Cardiac muscle cell (in vitro differentiated cells and primary cell): ENCODE measurements at regions not wholly inside any gene's neighbourhood (a gene's known extent, or its start where the extent isn't known, plus 50 kb on each side); places are given as distances from the start of the nearest gene placed in this dataset.
"Not testable (repeated sequence)": the region's sequence is repeated elsewhere in the genome, so short reads cannot be mapped to it uniquely, and the experiment has no call there.

ENCODE experiments used
- DNase-seq, 2 donors: peaks; one replicate each; pipeline versions ENCODE4 v3.0.0 to v3.0.0-alpha.2; 2010 to 2017; ENCODE audit warnings: low read depth in 1 of 2, low spot score in 1 of 2
- H3K27ac ChIP-seq: fragments of 200-600 bp; sonication (generic); 2 replicates; pipeline ENCODE4 v1.5.1; 2016
- H3K27me3 ChIP-seq: fragments of 200-600 bp; sonication (generic); 2 replicates; pipeline ENCODE4 v1.6.0; 2016; ENCODE audit warnings: control low read depth
- H3K36me3 ChIP-seq: fragments of 200-600 bp; sonication (generic); 2 replicates; pipeline ENCODE4 v1.5.1; 2016; ENCODE audit warnings: control low read depth
- H3K4me1 ChIP-seq: fragments of 200-600 bp; sonication (generic); 2 replicates; pipeline ENCODE4 v1.8.1; 2017; ENCODE audit warnings: low read depth, mild to moderate bottlenecking, mixed run types
- H3K4me3 ChIP-seq: fragments of 200-600 bp; sonication (generic); 2 replicates; pipeline ENCODE4 v1.5.1; 2016; ENCODE audit warnings: mild to moderate bottlenecking
- H3K9me3 ChIP-seq: fragments of 200-600 bp; sonication (generic); 2 replicates; pipeline ENCODE4 v1.5.1; 2017; ENCODE audit warnings: low read depth, mild to moderate bottlenecking, control low read depth
- TF ChIP-seq, protein P1 (sequence below): IDR thresholded peaks from 2 replicates; pipeline ENCODE4 v1.5.1; 2012; ENCODE audit warnings: low read depth, mild to moderate bottlenecking, low read length

DNA sequence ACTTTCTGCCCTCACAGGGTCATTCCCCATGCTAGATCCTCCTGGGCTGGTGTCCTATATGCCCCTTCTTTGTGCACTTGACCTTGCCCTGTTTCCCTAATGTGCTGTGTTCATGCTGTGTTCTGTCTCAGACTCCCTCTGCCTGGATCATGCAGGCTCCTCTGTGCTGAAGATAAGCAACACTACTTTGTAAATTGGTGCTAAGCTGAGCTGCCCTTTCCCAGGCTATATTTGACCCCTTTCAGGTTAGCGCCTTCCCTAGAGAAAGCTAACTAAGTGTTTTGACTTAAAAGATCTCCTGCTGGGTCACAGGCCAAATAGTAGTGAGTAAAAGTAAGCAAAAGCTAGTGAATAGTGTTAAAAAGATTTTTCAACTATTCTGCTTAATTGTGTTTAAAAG, 257.2 kb upstream of the RGPD4 start:
- TF ChIP-seq, protein P1, sequence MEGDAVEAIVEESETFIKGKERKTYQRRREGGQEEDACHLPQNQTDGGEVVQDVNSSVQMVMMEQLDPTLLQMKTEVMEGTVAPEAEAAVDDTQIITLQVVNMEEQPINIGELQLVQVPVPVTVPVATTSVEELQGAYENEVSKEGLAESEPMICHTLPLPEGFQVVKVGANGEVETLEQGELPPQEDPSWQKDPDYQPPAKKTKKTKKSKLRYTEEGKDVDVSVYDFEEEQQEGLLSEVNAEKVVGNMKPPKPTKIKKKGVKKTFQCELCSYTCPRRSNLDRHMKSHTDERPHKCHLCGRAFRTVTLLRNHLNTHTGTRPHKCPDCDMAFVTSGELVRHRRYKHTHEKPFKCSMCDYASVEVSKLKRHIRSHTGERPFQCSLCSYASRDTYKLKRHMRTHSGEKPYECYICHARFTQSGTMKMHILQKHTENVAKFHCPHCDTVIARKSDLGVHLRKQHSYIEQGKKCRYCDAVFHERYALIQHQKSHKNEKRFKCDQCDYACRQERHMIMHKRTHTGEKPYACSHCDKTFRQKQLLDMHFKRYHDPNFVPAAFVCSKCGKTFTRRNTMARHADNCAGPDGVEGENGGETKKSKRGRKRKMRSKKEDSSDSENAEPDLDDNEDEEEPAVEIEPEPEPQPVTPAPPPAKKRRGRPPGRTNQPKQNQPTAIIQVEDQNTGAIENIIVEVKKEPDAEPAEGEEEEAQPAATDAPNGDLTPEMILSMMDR = no peak
- H3K4me3 ChIP-seq = no peak overlapping the region
- no peaks in the 10 kb centered on the region for H3K36me3 ChIP-seq
- no peaks in the 10 kb centered on the region for H3K27me3 ChIP-seq
- H3K4me1 ChIP-seq = peaks cover 38% of the 10 kb centered on the region
- peak overlapping the region; percentile 95 for H3K27ac ChIP-seq
- no peaks in the 10 kb centered on the region for H3K9me3 ChIP-seq
- peak in 1 of 2 donors; percentile 66 for DNase-seq

- no peak overlapping the region for H3K4me3 ChIP-seq
- no peak overlapping the region for H3K27ac ChIP-seq
- TF ChIP-seq, protein P1 = no peak
- DNase-seq = no peak
- H3K36me3 ChIP-seq = no peaks in the 10 kb centered on the region
- no peaks in the 10 kb centered on the region for H3K27me3 ChIP-seq
- no peaks in the 10 kb centered on the region for H3K9me3 ChIP-seq
- H3K4me1 ChIP-seq = peaks cover 33% of the 10 kb centered on the region
Observed at GRCh38 chr2:107570876-107571275, 255.8 kb upstream of the RGPD4 start.

DNA sequence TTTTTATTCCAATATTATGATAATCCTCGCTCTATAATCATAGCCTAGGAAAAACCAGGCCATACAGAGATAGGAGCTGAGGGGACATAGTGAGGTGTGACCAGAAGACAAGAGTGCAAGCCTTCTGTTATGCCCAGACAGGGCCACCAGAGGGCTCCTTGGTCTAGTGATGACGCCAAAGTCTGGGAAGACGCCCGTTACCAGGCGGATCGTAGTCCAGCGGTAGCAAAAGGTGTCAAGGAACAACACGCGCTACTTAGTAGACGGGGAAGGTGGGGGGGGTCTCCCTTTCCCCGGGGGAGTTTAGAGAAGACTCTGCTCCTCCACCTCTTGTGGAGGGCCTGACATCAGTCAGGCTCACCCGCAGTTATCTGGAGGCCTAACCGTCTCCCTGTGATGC, 253.8 kb upstream of the RGPD4 start:
- peak; percentile 42 to 46 for DNase-seq
- TF ChIP-seq, protein P1 = peak; percentile 31
- H3K36me3 ChIP-seq = not testable (repeated sequence)

GRCh38 chr2:107576991-107577390, 249.7 kb upstream of the RGPD4 start:
- no peaks in the 10 kb centered on the region for H3K27me3 ChIP-seq
- no peak overlapping the region for H3K27ac ChIP-seq
- no peaks in the 10 kb centered on the region for H3K9me3 ChIP-seq
- no peak for DNase-seq
- TF ChIP-seq, protein P1 = no peak
- H3K4me3 ChIP-seq = no peak overlapping the region
- no peaks in the 10 kb centered on the region for H3K36me3 ChIP-seq
- peaks cover 6% of the 10 kb centered on the region for H3K4me1 ChIP-seq

More for the DNA sequence above, 253.8 kb upstream of the RGPD4 start:
- H3K9me3 ChIP-seq, H3K4me3 ChIP-seq, H3K27ac ChIP-seq, H3K27me3 ChIP-seq: not testable (repeated sequence)
- H3K4me1 ChIP-seq = peaks cover 33% of the 10 kb centered on the region

DNA sequence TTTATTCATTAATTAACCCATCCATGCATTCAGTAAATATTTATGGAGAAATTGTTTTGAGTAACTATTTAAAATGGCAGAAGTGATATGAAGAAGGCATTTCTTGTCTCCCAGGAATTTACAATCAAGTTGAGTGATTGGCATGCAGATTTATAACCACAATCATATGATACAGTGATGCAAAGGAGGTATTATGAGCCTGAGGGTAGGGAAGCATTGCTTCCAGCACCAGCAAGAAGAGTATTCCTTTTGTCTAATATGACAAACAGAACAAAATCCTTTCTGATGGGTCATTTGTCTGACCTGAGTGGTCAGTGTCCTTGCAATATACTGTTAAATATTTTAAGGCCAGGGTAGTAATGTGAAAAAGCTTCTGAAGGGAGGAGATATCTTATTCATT, 244.2 kb upstream of the RGPD4 start:
- no peak overlapping the region for H3K4me3 ChIP-seq
- no peaks in the 10 kb centered on the region for H3K9me3 ChIP-seq
- no peaks in the 10 kb centered on the region for H3K4me1 ChIP-seq
- TF ChIP-seq, protein P1 = no peak
- no peaks in the 10 kb centered on the region for H3K27me3 ChIP-seq
- no peak overlapping the region for H3K27ac ChIP-seq
- DNase-seq = no peak
- H3K36me3 ChIP-seq = no peaks in the 10 kb centered on the region

DNA sequence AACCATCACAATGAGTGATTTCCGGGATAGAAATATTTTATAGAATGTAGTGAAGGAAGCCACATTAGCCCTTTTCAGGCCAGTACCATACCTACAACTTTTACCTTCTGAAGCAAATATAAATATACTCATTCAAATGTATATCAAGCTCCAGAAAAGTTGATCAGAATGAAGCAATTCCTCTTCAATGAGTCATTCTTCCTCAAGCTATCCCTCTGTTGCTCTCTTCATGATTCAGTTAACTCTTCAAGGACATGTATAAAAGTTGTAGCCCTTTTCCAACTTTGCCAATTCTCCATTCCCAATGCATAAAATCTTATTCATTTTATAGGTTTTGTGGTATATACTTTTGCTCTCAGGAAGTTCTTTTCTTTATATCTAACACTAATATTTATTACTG, 242.1 kb upstream of the RGPD4 start:
- Histone ChIP-seq H3K4me3 (no peak overlapping the region), H3K4me1 (peaks cover 9% of the 10 kb centered on the region), H3K9me3 (no peaks in the 10 kb centered on the region), H3K27me3 (no peaks in the 10 kb centered on the region), H3K27ac (no peak overlapping the region), H3K36me3 (no peaks in the 10 kb centered on the region)
- TF ChIP-seq, protein P1 = no peak
- peak in 1 of 2 donors; percentile 41 for DNase-seq
